Activated CD4-positive, alpha-beta T cell treated with anti-CD3 and anti-CD28 coated beads, Interleukin-2, amount 50 U/mL, for 1 hour (primary cell): ENCODE measurements at regions not wholly inside any gene's neighbourhood (a gene's known extent, or its start where the extent isn't known, plus 50 kb on each side); places are given as distances from the start of the nearest gene placed in this dataset.

ENCODE experiments used
- DNase-seq: peaks from one replicate; pipeline ENCODE4 v3.0.0-alpha.2; 2020

DNA sequence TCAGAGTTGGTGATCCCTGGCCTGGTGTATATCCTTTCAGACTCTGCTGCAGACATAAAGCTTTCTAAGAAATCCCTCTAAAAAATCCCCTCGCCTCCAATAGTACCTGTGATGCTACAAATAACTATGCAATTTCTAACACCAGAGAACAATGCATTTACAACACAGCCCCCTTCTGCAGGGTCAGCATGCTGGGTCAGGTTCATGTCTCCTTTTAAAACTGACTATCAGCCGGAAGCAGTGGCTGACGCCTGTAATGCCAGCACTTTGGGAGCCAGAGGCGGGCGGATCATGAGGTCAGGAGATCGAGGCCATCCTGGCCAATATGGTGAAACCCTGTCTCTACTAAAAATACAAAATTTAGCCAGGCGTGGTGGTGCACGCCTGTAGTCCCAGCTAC is 77.0 kb upstream of the SPATA12 start:
- no peak for DNase-seq

DNA sequence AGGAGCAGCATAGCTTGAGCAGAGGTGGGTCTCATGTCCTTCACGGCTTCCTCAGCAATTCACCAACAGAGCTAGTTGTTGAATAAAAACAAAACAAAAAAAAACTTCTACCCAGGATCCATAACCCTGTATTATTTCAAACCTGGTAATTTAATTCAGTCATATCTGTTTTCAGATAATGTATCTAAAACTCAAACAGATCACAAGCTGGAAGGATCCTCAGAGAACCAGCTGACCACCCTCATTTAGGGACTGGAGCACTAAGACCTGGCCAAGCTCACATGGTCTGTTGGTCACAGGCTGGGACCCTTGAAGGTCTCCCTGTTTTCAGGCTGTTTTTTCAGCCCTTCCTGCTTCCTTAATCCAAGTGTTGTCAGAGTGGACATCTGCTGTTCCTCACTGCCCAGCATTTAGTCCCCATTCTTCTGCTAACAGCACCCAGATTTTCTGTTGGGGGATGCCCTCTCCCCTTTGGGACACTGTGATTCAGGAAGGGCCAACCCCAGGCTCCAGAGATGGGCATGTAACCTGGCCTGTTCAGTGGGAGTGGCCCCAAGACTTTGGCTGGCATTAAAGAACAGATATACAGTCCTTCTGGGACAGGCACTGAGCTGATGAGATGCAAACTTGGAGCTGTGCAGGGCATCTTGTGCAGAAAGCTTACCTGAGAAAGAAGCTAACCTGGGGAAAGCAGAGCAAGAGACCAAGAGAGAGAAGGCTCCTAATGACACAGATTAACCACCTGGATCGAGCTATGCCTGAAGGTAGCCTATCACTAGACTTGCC is 78.8 kb upstream of the SPATA12 start:
- DNase-seq = no peak

DNA sequence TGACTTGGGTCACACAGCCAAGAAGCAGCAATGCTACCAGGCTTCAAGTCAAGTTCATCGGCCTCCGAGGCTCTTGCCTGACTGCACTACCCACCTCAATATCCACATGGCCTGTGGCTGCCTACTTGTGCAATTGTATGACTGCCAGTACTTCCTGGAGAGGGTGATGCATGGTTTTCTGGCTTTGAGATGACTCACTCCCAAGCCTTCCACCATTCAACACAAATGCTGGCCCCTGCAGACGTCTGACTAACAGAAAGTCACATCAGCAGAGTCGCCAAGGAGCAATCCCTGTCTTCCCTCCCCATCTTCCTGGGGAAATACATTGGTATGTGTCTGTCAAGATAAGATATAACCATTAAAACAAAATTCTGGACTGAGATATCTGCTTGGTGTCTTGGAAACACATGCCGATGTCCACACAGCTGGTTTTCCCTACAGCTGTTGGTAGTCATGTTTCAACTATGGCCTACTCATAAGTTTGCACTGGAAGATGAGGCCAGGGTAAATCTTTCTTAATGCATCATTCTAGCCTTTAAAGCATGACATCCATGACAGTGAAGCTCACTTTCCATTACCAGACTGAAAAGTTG is 79.6 kb upstream of the SPATA12 start:
- no peak for DNase-seq

DNA sequence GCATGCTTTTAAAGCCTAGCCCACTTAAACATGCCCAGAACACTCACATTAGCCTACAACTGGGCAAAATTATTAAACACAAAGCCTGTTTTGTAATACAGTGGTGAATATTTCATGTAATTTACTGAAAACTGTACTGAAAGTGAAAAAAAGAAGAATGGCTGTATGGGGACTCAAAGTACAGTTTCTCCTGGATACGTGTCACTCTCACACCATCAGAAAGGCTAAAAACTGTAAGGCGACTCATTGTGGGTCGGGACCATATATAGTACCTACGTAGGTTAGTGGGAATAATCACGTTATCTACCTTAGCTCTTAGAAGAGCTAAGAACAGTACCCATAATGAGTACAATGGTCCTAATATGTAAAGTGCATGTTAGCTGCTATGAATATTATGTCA is 80.2 kb upstream of the SPATA12 start:
- no peak for DNase-seq

DNA sequence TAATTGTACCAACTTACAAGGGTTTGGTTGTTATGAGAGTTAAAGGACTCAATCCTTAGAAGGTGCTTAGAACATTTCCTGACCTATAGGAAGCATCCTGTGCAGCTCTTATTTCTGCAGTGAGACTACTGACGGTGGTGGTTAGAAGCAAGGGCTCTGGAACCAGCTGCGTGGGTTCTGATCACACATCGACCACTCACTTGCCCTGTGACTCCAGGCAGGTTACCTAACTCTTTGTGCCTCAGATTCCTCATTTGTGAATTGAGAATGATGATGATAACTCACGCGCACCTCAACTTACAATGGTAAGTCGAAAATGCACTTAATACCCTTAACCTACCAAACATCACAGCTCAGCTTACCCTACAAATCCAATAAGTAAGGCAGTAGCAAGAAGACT is 80.7 kb upstream of the SPATA12 start:
- DNase-seq = no peak

DNA sequence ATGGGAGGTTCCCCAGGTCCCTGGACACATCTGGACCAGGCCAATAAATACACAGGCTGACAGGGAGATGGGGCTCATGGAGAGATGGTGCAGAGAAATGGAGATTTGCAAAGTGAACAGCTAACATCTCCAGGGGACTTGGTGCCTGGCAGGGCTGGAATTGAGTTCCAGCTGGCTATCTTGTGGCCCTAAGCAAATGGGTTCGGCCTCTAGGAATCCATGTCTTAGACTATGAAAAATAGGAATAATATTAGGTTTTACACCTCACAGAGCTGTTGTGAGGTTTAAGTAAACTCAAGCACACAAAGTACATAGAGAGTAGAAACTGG is 82.9 kb upstream of the SPATA12 start:
- DNase-seq = no peak

DNA sequence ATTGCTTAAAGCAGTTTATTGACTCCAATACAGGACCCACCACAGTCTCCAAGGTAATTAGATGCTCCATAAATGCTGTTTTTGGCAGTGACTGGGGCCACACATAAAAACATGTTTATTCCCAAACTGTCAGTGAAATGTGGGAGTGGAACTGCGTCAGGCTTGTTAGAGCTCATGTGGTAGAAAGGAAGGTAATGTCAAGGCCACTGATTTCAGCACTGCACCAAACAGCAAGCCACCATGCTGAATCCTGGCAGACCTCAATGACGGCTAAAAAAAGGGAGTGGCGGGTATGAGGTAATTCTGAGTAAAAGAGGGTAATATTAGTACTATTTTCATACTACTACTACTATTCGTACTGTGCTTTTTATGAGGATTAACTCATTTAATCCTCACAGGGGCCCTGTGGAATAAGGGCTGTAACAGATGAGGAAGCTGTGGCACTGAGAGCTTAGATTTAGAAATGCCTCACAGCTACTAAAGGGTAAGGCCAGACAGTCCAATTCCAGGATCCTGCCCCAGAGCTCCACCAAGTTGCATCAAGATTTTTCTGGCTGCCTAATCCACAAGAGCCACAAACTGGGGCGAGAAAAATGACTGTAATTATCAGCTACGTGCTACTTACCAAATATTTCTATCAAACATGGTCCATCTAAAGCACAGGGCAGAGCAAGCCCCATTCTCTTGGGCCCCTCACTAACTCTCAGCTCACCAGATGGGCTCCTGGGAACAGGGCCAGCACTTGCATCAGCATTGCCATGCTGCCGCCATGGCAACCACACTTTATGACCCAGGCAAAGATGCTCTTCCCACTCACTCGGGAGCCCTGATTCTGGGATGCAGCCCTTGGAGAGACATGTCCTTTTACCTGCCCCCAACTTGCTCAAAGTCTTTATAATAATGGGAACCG is 83.6 kb upstream of the SPATA12 start:
- DNase-seq = no peak

DNA sequence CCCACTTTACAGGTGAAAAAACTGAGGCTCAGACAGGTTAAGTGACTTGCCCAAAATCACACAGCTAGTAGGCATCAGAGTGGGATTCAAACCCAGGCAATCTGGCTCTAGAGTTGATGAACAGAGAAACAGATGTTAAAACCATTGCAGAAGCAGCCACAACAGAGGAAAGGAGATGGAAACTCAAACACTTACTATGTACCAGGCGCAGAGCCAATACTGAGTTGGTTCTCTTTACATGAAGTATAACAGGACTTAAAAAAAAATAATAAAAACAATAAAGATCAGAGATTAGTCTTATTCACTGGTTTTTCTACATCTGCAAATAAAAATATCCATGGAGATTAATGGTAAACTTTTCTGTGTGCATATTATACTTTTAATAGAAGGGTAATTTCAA is 84.9 kb upstream of the SPATA12 start:
- no peak for DNase-seq

DNA sequence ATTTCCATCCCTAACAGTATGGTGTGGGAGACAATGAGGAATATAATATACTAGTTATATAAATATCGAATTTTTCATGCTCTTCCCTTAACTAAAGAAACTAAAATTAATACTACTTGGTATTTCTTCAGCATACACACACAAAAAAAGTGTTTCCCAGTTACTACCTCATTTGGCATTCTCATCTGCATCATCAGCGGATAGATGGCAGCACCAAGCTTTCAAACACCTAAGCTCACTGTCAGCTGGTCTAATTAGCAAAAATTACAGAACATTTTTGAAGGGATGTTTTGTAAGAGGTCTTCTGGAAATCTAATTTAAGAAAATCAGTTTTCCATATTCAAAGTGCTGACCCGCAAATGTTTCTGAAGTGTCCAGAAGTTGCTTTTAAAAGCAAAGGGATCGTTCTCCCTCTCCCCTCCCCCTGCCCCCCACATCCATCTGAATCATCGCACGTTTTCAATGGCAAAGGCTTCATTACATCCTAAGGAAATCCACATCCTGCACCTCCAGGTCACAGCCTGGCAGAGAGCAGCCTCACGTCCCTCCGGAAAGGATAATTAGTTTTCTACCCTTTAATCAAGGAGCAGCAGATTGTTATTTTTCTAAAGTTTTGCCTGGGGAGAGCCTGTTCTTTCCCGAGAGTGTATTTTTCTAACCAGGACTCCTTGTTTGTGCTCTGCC is 86.1 kb upstream of the SPATA12 start:
- DNase-seq = no peak

DNA sequence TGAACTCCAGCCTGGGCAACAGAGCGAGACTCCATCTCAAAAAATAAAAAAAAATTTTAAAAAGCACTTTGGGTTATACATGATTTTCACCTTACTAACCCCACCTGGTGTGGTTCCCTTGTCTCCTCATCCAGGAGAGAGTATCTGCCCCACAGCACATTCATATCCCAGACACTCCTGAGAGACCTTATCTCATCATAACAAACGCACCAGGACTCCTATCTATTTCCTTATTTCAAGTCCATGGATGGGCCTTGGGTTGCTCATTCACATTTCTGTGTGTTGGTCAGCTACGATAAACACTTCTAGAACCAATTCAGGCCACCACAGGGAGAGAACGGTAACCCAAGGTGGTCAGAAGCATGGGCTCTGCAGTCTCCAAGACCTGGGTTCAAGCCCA is 88.6 kb upstream of the SPATA12 start:
- DNase-seq = no peak

DNA sequence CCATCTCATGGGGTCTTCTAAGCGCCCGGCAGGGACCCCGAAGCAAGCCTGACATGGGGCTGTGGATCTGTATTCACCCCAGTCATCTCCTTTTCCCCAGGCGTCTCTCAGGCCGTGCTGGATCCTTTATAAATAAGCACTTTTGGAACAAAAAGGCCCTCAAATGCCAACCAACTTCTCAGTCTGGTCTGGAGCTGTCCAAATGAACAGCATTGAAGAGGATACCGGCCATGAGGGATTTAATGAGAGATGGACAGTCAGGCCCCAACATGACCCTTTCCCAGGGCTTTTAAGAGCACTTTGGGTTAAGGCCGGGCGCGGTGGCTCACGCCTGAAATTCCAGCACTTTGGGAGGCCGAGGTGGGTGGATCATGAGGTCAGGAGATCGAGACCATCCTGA is 89.2 kb upstream of the SPATA12 start:
- no peak for DNase-seq

DNA sequence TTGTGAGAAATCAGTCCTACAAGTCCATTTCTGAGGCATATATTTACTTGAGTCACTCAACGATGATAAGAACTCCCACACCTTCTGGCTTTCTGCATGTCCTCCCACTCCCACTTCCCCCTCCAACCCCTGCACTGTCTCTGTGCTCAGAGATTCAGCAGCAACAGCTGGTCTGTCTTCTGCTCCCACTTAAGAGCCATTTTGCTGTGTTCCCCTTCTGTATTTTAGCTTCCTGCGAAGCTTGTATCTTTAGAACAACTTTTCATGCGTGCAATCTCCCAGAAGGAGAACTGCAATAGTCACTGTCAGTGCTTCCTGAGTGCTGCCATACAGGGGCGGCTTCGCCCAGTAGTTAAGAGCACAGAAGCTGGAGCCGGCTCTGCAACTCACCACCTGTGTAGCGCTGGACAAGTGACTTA is 90.0 kb upstream of the SPATA12 start:
- DNase-seq = no peak

DNA sequence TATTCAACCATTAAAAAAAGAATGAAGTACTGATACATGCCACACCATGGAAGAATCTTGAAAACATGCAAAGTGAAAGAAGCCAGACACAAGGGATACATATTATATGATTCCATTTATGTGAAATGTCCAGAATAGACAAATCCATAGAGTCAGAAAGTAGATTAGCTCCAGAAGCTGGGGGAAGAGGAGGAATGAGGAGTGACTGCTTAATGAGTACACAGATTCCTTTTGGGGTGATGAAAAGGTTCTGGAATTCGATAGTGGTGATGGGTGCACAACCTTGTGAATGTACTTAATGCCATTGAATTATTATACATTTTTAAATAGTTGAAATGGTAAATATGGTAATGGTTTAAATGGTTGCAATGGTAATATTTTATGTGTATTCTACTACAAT is 90.6 kb upstream of the SPATA12 start:
- no peak for DNase-seq

DNA sequence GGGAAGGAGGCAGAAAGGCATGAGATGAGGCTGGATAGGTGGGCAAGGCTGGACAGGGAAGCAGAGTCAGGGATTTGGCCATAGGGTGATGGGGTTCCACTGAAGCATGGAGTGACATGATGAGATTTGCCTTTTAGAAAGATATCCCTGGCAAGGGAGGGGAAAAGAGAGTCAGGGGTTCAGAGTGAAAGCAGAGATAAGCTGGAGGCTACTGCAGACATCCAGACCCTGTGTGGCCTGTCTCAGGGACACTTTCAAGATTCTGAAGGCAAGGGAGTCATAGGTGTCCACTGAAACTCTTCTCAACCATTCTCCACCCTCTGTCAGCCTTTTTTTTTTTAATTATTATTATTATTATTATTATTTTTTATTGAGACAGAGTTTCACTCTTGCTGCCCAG is 94.0 kb upstream of the SPATA12 start:
- no peak for DNase-seq

DNA sequence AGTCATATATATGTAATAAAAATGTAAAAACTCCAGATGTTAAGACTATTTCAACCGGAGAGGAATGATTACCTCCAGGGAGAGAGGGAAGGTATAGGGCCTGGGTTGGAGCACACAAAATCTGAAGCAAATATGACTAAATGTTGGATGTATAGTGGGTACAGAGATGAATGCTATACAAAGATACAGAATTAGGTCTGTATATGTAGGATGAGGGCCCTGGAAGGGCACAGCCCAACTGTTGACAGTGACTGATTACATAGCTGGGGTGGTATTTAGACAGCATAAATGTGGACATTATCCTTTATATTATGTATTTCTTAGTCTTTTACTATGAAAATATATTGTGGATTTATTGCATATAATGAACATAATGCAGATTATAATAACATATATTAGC is 94.4 kb upstream of the SPATA12 start:
- no peak for DNase-seq

DNA sequence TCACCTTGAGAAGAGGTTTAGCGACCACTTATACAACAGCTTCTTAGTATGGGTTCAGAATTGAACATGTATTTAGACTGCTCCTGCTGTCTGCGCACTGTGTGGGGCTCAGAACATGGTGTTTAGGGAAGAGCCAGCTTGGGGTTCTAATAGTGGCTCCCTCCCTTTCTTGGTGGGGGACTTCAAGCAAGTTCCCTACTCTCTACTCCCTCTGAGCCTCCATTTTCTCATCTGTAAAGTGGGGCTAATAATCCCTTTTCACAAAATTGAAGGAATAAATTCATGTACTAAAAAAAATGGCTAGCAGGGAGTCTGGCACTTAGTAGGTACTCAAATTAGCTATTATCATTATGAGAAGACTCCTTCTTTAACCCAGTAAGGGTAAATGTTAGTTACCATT is 97.5 kb upstream of the SPATA12 start:
- DNase-seq = no peak

DNA sequence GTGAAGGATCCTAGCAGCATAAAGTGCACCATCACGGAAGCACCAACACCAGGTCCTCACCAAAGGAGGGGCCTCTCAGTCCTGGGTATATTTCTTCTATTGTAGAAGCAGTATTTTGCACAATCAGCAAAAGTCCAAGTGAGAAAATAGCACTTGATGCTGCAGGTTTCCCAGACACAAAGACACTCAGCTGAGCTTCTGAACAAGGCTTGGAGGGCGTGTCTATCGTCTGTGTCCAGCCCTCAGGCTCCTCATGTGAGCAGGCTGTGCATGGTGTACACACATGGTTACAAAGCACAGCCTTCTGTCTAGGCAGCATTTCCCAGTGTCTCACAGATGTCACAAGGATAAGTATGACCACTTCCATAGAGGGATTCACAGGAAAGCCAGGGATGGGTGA is 98.3 kb upstream of the SPATA12 start:
- no peak for DNase-seq

DNA sequence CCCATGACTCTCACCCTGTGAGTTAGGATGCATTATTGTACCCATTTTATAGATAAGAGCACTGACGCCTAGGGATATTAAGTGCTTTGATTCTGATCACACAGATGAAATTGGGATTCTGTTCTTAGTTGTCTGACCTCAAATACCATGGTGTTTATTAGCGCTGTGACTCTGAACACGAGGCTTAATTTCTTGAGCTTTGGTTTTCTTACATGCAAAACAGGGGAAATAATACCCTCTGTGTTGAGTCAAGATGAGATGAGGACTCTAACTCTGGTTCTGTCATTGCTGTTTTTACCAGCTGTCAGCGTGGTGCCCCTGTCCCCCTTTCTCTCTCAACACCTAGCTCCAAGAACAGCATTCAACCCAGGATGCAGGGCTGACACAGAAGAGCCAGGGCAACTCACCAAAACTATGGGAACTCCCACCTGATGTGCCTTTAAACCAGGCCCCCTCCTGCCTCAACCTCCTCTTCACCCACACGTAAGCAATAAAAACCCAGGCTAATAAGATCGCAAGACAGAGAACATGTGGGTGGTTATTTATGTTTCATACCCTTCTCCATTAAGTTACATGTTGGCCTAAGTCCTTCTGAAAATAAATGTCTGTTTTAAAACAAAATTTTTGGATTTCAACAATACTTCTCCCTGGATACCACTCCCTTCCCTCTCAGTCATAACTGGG is 100.1 kb upstream of the SPATA12 start:
- DNase-seq = no peak

DNA sequence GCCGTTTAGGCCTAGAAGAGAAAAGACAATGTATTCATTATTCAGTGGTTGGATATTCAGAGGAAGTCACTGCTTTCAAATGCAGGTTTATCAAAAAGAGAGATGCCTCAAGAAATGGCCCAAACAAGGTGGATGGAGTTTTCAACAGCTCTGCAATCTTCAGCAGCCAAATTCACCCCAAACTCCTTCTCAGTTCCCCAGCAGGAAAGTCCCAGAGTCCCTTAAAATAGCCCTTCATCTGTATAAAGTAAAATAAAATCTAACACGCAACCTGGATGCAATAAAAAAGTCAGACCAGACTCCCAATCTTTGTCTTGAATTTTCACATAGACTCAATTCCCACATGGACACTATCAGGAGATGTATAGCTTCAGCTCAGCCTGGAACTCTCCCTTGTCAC is 101.6 kb upstream of the SPATA12 start:
- no peak for DNase-seq

DNA sequence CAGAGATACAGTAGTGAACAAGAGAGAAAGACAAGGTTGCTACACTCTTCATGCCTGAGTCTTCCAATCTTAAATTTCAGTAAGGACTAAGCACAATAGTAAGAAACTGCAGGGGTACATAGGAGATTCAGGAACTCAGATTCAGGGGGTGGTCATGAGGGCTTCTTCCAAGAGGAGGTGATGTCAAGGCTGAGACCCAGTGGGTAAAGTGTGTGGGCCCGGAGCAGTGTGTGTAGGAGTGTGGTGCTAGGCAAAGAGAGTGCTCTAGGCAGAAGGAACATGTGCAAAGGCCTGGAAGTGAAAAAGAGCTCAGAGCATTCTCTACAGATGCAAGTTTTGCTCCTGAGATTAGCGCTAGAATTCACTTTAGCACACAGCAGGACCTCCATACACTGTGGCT is 102.9 kb upstream of the SPATA12 start:
- DNase-seq = no peak

DNA sequence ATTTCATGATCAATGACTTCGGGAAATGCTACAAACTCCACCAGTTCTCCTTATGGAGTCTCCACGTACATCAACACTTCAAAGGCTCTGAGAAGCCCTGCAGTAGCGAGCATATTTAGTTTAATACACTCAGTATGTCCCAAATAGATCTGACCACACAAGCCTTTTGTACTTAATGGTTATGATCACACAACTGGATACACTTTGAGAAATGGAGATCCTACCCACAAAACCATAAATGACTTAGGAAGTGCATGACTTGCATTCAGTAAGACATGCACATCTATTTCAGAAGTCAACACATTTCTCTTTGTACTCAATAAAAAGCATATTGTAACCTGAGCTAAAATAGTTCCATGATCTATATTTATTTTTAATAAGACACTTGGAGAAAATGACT is 103.6 kb upstream of the SPATA12 start:
- no peak for DNase-seq

DNA sequence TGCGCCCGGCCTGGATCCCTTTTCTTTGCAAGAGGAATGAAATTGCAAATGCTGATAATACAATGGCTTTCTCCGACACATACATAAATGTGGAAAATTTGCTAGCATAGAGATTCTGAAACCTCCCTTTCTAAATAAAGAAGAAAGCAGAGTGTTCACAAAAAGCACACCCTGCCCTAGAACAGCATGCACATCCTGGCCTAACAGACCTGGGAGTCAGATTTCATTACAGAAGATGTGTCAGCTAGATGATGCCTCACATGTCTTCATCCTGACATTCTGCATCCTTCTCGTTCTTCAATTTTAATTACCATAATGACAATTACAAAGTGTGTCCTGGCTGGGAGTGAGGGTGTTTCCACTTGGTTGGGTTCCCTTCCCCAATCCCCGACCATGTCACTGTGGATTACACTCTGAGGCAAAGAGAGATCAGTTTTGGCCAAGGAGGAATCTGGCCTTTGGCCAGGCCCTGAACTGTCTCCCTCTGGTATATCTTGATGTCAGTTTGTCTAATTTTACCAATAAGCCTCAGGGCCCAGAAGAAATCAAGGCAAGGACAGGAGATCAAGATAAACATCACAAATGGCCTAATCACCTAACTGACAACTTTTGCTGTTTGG is 104.9 kb upstream of the SPATA12 start:
- DNase-seq = no peak
